ENCODE measurements at regions not wholly inside any gene's neighbourhood (a gene's known extent, or its start where the extent isn't known, plus 50 kb on each side); places are given as distances from the start of the nearest gene placed in this dataset.
"Not testable (repeated sequence)": the region's sequence is repeated elsewhere in the genome, so short reads cannot be mapped to it uniquely, and the experiment has no call there.

- DNase-seq: not testable (repeated sequence)
These were observed 81.6 kb downstream of the P2RY10 start for GRCh38 chrX:79026742-79027141.

DNA sequence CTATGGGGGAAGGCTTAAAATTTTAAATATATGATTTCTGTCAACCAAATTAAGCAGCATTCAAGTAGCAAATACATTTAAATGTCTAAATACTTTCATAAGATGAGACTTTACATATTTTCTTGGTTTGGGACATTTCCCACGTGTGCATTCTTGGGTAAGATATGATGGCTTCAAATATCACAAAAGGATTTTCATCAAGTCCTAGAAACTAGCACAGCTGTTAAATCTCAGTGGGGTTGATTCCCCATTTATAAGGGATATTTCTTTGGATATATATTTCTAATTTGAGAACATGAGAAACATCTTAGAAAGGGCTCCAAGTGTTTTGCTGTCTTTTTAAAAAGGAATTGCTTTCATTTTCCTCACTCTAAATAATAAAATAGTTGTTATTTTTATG lies 90.2 kb downstream of the P2RY10 start:
- no peak for DNase-seq

- no peak for DNase-seq
These were observed 91.1 kb downstream of the P2RY10 start for GRCh38 chrX:79036157-79036880.

DNA sequence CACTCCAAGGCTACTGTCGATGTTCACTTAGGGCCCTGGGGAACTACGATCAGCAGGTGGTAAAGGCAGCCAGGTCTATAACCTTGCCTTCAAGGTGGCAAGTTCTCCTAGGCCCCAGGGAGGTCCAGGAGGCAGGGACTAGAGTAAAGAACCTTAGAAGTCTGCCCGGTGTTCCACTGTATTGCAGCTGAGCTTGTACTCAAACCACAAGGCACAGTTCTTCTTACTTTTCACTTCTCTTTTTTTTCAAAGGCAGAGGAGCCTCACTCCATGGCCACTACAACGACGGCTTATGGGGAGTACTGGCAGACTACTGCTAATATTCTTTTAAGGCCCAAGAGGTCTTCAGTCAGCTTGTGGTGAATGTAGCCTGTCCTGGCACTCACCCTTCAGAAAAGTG lies 78.8 kb upstream of the GPR174 start:
- no peak for DNase-seq

GRCh38 chrX:79078114-79078513 lies 66.4 kb upstream of the GPR174 start:
- no peak for DNase-seq

- no peak for DNase-seq
These were observed 65.0 kb upstream of the GPR174 start for GRCh38 chrX:79079477-79079876.

GRCh38 chrX:79080141-79080540 lies 64.3 kb upstream of the GPR174 start:
- DNase-seq: peak; percentile 49

GRCh38 chrX:79081895-79082512 lies 62.5 kb upstream of the GPR174 start:
- DNase-seq: peak; percentile 20

DNA sequence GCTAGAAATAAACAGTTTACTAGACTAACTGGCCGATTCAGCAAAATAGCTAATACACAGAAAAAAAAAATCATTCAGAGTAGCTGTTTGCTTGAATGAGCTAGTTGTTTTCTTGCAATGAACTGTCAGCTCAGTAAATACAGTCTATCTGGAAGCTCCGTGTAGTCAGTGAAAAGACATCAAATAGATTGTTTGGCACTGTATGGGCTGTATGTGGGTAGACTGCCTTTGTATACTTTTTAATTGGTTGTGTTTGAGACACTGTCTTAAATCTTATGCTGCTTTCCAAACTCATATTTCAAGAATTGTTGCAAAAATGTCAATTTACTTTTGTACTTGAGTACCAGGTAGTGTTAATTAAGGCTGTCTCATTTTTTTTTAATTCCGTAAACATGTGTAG lies 61.6 kb upstream of the GPR174 start:
- no peak for DNase-seq

GRCh38 chrX:79084923-79085322 lies 59.6 kb upstream of the GPR174 start:
- DNase-seq: no peak

DNA sequence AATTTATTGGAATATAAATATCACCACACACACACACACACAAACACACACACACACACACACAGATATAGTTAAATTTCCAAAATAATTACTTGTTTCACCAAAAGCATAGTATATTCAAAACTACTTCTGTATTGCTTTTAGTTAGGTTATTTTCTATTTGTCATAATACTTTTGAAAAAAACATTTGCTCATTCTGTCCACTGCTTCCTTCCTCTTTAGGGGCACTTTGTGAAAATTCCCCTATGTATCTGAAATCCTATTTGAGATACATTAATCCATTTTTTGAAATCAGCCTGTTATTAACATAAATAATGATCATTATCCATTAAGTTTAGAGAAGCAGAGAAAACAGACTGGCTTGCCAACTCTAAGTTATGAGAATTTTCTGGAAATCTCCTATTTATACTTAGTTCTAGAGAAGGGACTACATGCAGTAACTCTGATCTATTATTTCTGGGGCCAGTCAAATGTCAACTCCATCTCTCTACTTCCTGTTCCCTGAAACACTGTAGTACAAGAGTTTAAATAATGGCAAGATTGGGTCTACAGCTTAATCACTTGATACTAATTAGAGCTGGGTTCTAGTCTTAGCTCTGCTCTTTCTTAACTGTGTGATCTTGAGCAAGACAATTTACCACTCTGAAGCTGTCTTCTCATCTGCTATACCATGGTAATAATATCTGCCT lies 54.4 kb upstream of the GPR174 start:
- no peak for DNase-seq

GRCh38 chrX:79094075-79094832 lies 50.2 kb upstream of the GPR174 start:
- DNase-seq: no peak

Measured in fibroblast of skin of right biceps (primary cell).